Hippocampal formation (tissue), 2 donors: ENCODE measurements at regions not wholly inside any gene's neighbourhood (a gene's known extent, or its start where the extent isn't known, plus 50 kb on each side); places are given as distances from the start of the nearest gene placed in this dataset.

Source experiments
- DNase-seq, 2 donors: peaks; one replicate each; lab custom pipeline; 2025; lab: John Stamatoyannopoulos, UW

GRCh38 chr6:122122686-122123085 lies 276.8 kb upstream of the HSF2 start:
- DNase-seq = no peak

GRCh38 chr6:122124908-122125307 lies 274.5 kb upstream of the HSF2 start:
- no peak for DNase-seq

- no peak for DNase-seq
Observed at GRCh38 chr6:122126894-122127293, 272.6 kb upstream of the HSF2 start.

GRCh38 chr6:122128445-122128844 lies 271.0 kb upstream of the HSF2 start:
- no peak for DNase-seq

- DNase-seq = peak in 1 of 2 donors; percentile 3
Observed at GRCh38 chr6:122129313-122130025, 270.0 kb upstream of the HSF2 start.

GRCh38 chr6:122130026-122130348 lies 269.5 kb upstream of the HSF2 start:
- DNase-seq = no peak

GRCh38 chr6:122130518-122130917 lies 268.9 kb upstream of the HSF2 start:
- no peak for DNase-seq

GRCh38 chr6:122136386-122136785 lies 263.1 kb upstream of the HSF2 start:
- no peak for DNase-seq

- DNase-seq = no peak
Observed at GRCh38 chr6:122140031-122140430, 259.4 kb upstream of the HSF2 start.

- DNase-seq = no peak
Observed at GRCh38 chr6:122141246-122141645, 258.2 kb upstream of the HSF2 start.

- DNase-seq = peak in 1 of 2 donors; percentile 82
Observed at GRCh38 chr6:122143813-122144601, 255.4 kb upstream of the HSF2 start.

- DNase-seq = no peak
Observed at GRCh38 chr6:122145246-122145645, 254.2 kb upstream of the HSF2 start.

- no peak for DNase-seq
Observed at GRCh38 chr6:122145741-122146240, 253.7 kb upstream of the HSF2 start.

GRCh38 chr6:122147291-122147690 lies 252.2 kb upstream of the HSF2 start:
- DNase-seq = no peak

- DNase-seq = no peak
Observed at GRCh38 chr6:122151066-122151465, 248.4 kb upstream of the HSF2 start.

- no peak for DNase-seq
Observed at GRCh38 chr6:122151763-122152162, 247.7 kb upstream of the HSF2 start.

GRCh38 chr6:122153557-122153956 lies 245.9 kb upstream of the HSF2 start:
- no peak for DNase-seq

- DNase-seq = no peak
Observed at GRCh38 chr6:122154155-122154554, 245.3 kb upstream of the HSF2 start.

- DNase-seq = no peak
Observed at GRCh38 chr6:122154912-122155575, 244.4 kb upstream of the HSF2 start.

- DNase-seq = no peak
Observed at GRCh38 chr6:122161136-122161535, 238.3 kb upstream of the HSF2 start.

- no peak for DNase-seq
Observed at GRCh38 chr6:122165014-122165413, 234.4 kb upstream of the HSF2 start.

GRCh38 chr6:122170274-122170673 lies 229.2 kb upstream of the HSF2 start:
- DNase-seq = no peak

GRCh38 chr6:122178988-122179387 lies 220.5 kb upstream of the HSF2 start:
- no peak for DNase-seq
